ENCODE measurements at regions not wholly inside any gene's neighbourhood (a gene's known extent, or its start where the extent isn't known, plus 50 kb on each side); places are given as distances from the start of the nearest gene placed in this dataset.
"Not testable (repeated sequence)": the region's sequence is repeated elsewhere in the genome, so short reads cannot be mapped to it uniquely, and the experiment has no call there.

DNA sequence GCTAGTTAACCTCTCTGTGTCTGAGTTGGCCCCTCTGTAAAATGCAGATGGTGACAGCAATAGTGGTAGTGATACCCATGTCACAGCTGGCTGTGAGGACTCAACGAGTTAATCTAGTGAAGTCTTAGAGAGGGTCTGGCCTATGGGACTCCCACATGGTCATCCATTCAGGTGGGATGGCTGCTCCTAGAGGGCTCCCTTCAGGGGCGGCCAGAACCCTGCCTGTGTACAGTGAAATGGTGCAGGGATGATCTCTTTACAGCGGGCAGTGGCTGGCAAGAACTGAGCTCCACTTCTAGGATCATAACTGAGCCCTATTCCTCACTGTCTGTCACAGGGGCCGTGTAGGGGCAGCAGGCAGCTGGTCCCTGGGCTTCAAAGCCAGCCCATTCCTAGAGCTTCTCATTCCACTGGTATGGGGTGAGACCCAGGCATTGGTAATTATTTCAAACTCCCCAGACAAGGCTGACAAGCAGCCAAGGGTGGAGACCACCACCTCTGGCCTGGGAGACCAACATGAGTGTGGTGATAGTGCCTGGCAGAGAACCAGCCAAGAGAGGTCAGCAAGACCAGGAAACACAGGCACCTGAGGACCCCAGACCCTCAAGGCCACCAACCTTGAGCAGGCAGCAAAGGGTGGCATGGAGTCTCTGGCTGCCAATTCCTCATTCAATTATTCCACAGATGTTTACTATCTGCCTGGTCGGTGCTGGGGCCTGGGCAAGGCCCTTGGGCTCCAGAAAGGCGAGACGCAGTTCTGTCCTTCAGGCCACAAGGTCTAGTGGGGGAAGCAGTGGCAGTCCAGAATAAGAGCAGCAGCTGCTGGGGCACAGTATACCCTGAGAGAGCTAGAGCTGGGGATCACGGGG, 103.4 kb downstream of the MRPL14 start:
- peaks cover 0 to 3% of the 10 kb centered on the region in 2 donors for H3K4me1 ChIP-seq (ENCODE audit: control insufficient read depth in 1 of 2, insufficient read depth in 2 of 2, low read length in 2 of 2)
- H3K27ac ChIP-seq (ENCODE audit: low read depth, low read length): no peak overlapping the region
- H3K27me3 ChIP-seq (ENCODE audit: control insufficient read depth in 1 of 2, insufficient read depth in 2 of 2, low read length in 2 of 2): peaks cover 0 to 3% of the 10 kb centered on the region in 2 donors
- H3K36me3 ChIP-seq (ENCODE audit: control insufficient read depth in 1 of 2, insufficient read depth in 2 of 2, low read length in 2 of 2): no peaks in the 10 kb centered on the region
- H3K4me3 ChIP-seq (ENCODE audit: low read depth in 1 of 2, low read length in 2 of 2): no peak overlapping the region
- H3K9ac ChIP-seq (ENCODE audit: low read depth in 1 of 2, low read length in 2 of 2): no peak overlapping the region
- H3K9me3 ChIP-seq (ENCODE audit: control insufficient read depth in 1 of 2, low read length in 2 of 2): no peaks in the 10 kb centered on the region

DNA sequence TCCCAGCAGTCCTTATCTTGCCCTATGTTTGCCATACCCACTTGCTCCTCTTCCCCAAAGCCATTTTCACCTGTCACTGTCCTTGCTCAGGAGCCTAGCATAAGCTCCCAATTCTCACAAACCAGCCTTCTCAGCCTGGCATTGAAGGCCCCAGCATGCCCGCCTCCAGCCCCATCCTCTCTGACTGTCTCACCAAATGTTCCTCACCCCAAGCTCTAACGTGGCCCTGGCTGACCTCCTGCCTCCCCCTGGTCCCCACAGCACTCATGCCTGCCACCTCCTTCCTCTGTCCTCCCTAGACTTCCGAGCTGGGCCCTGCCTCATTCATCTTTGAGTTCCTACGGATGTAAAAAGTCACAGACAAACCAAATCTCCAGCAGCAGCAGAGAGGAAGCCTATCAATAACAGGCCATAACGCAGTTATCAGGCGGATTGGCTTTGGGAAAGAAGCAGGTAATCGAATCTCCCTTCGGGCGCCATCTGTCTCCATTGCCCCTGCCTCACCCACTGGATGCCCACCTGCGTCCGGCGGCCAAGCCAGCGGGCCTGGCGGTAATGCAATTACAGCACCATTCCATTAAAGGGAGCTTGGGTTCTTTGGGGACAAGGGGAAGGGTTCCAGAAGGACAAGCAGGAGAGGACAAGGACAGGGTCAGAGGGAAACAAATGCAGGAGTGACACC, 104.4 kb downstream of the MRPL14 start:
- Histone ChIP-seq H3K4me1 (ENCODE audit: control insufficient read depth in 1 of 2, insufficient read depth in 2 of 2, low read length in 2 of 2) (peaks cover 0 to 3% of the 10 kb centered on the region in 2 donors), H3K27me3 (ENCODE audit: control insufficient read depth in 1 of 2, insufficient read depth in 2 of 2, low read length in 2 of 2) (peaks cover 0 to 3% of the 10 kb centered on the region in 2 donors), H3K4me3 (ENCODE audit: low read depth in 1 of 2, low read length in 2 of 2) (no peak overlapping the region), H3K9ac (ENCODE audit: low read depth in 1 of 2, low read length in 2 of 2) (no peak overlapping the region), H3K36me3 (ENCODE audit: control insufficient read depth in 1 of 2, insufficient read depth in 2 of 2, low read length in 2 of 2) (no peaks in the 10 kb centered on the region), H3K27ac (ENCODE audit: low read depth, low read length) (no peak overlapping the region), H3K9me3 (ENCODE audit: control insufficient read depth in 1 of 2, low read length in 2 of 2) (no peaks in the 10 kb centered on the region)

DNA sequence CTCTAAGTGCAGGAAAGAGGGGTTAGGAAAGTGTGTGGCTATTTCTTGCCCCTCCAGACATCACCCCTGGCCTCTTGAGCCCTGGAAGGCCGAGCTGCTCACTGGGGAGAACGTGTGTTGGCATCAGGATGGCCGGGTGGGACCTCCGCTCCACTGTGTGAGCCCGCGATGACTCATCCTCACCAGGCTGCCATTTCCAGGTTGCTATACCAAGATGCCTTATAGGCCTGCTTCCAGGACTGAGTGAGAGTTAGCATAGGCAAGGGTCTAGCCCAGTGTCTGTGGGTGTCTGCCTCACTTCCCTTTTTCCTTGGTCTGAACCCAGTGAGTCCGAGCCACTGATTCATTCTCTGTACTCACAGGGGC, 105.0 kb downstream of the MRPL14 start:
- no peak overlapping the region for H3K4me3 ChIP-seq (ENCODE audit: low read depth in 1 of 2, low read length in 2 of 2)
- no peaks in the 10 kb centered on the region for H3K36me3 ChIP-seq (ENCODE audit: control insufficient read depth in 1 of 2, insufficient read depth in 2 of 2, low read length in 2 of 2)
- H3K9ac ChIP-seq (ENCODE audit: low read depth in 1 of 2, low read length in 2 of 2): no peak overlapping the region
- peaks cover 0 to 3% of the 10 kb centered on the region in 2 donors for H3K27me3 ChIP-seq (ENCODE audit: control insufficient read depth in 1 of 2, insufficient read depth in 2 of 2, low read length in 2 of 2)
- no peaks in the 10 kb centered on the region for H3K9me3 ChIP-seq (ENCODE audit: control insufficient read depth in 1 of 2, low read length in 2 of 2)
- peaks cover 0 to 3% of the 10 kb centered on the region in 2 donors for H3K4me1 ChIP-seq (ENCODE audit: control insufficient read depth in 1 of 2, insufficient read depth in 2 of 2, low read length in 2 of 2)
- H3K27ac ChIP-seq (ENCODE audit: low read depth, low read length): no peak overlapping the region

DNA sequence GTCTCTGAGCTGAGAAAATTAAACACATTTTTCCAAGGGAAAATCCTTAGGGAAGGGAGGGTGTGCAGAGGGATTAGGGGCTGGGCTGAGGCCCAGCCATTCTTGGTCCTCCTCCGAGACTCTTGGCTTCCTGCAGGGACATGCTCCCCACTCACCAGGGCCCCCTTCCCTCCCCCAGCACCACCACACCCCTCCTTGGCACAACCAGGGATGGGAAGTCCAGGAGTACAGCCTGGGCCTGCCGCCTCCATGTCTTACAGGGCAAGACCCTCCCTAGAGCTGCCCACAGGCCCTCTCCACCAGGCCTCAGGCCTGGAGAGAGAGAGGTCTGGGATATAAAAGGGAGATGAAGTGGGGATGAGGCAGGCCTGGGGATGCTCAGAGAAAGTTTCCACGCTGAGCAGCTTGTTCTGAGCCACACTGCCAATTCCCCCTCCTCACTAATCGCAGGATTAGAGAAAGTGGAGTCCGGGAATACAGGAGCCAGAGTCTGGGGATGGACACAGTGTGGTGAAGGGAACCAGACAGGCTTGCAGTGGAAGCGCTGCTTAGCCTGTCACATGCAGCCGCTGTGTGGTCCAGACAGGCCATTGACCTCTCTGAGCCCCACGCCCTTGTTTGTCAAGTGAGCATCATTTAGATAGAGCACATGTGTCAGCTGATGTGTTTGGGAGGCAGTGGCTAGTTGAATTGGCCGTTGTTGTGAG, 105.5 kb downstream of the MRPL14 start:
- no peaks in the 10 kb centered on the region for H3K9me3 ChIP-seq (ENCODE audit: control insufficient read depth in 1 of 2, low read length in 2 of 2)
- H3K4me3 ChIP-seq (ENCODE audit: low read depth in 1 of 2, low read length in 2 of 2): no peak overlapping the region
- H3K27ac ChIP-seq (ENCODE audit: low read depth, low read length): no peak overlapping the region
- H3K4me1 ChIP-seq (ENCODE audit: control insufficient read depth in 1 of 2, insufficient read depth in 2 of 2, low read length in 2 of 2): peaks cover 0 to 3% of the 10 kb centered on the region in 2 donors
- H3K9ac ChIP-seq (ENCODE audit: low read depth in 1 of 2, low read length in 2 of 2): no peak overlapping the region
- H3K27me3 ChIP-seq (ENCODE audit: control insufficient read depth in 1 of 2, insufficient read depth in 2 of 2, low read length in 2 of 2): peaks cover 0 to 3% of the 10 kb centered on the region in 2 donors
- H3K36me3 ChIP-seq (ENCODE audit: control insufficient read depth in 1 of 2, insufficient read depth in 2 of 2, low read length in 2 of 2): no peaks in the 10 kb centered on the region

DNA sequence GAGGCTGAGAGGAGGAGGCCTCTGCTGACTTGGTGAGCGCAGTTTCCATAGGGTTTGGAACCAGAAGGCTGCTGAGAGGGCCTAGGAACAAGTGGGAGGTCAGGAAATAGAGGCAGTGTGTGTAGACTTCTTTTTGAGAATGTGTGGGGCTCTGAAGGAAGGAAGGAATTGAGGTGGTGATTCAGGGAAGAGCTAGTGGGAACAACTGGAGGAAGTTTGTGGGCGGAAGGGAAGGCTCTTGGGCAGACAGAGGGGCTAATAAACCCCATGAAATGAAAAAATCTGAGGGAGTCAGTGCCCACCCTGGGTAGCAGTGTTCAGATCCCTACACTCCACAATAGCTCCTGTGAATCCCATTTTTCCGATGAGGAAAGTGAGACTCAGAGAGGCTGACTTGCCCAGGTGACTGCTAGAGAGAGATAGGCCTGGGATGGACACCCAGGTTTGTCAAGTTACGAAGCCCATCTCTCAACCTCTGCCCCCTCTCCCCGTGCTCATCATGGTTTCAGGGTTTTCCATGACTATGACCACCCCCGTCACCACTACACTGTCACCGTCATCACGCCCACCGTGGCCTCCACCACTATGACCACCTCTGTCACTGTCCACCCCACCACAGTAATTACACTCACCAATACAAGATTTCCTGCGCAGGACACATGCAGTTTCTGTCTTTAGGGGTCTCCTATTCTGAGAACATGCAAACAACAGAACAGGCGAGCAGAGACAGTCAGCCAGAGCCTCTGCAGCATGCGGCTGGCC, 106.4 kb downstream of the MRPL14 start:
- Histone ChIP-seq H3K27ac (ENCODE audit: low read depth, low read length) (no peak overlapping the region), H3K9ac (ENCODE audit: low read depth in 1 of 2, low read length in 2 of 2) (no peak overlapping the region), H3K36me3 (ENCODE audit: control insufficient read depth in 1 of 2, insufficient read depth in 2 of 2, low read length in 2 of 2) (no peaks in the 10 kb centered on the region), H3K4me1 (ENCODE audit: control insufficient read depth in 1 of 2, insufficient read depth in 2 of 2, low read length in 2 of 2) (peaks cover 0 to 3% of the 10 kb centered on the region in 2 donors), H3K9me3 (ENCODE audit: control insufficient read depth in 1 of 2, low read length in 2 of 2) (no peaks in the 10 kb centered on the region), H3K4me3 (ENCODE audit: low read depth in 1 of 2, low read length in 2 of 2) (no peak overlapping the region), H3K27me3 (ENCODE audit: control insufficient read depth in 1 of 2, insufficient read depth in 2 of 2, low read length in 2 of 2) (peaks cover 0 to 3% of the 10 kb centered on the region in 2 donors)

DNA sequence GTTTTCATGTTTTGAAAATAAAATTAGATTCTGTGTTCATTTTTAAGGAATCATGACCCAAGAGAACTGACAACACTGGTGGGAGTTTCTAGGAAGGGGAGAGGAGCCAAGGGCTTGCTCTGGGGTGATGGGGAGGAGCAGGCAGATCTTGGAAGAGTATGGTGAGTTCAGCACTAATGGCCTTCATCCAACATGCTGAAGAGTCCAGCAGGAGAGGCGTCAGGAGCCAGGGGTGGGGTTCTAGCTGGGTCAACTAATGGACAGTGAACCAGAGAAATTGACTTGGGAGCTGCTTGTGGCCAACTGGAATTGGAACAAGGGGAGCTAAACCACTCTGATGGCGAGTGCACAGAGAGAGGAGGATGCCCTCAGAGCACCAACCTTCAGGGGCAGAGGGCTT, 107.1 kb downstream of the MRPL14 start:
- Histone ChIP-seq H3K27me3 (ENCODE audit: control insufficient read depth in 1 of 2, insufficient read depth in 2 of 2, low read length in 2 of 2) (peaks cover 0 to 3% of the 10 kb centered on the region in 2 donors), H3K27ac (ENCODE audit: low read depth, low read length) (no peak overlapping the region), H3K9ac (ENCODE audit: low read depth in 1 of 2, low read length in 2 of 2) (no peak overlapping the region), H3K9me3 (ENCODE audit: control insufficient read depth in 1 of 2, low read length in 2 of 2) (no peaks in the 10 kb centered on the region), H3K4me1 (ENCODE audit: control insufficient read depth in 1 of 2, insufficient read depth in 2 of 2, low read length in 2 of 2) (peaks cover 0 to 3% of the 10 kb centered on the region in 2 donors), H3K36me3 (ENCODE audit: control insufficient read depth in 1 of 2, insufficient read depth in 2 of 2, low read length in 2 of 2) (no peaks in the 10 kb centered on the region), H3K4me3 (ENCODE audit: low read depth in 1 of 2, low read length in 2 of 2) (no peak overlapping the region)

DNA sequence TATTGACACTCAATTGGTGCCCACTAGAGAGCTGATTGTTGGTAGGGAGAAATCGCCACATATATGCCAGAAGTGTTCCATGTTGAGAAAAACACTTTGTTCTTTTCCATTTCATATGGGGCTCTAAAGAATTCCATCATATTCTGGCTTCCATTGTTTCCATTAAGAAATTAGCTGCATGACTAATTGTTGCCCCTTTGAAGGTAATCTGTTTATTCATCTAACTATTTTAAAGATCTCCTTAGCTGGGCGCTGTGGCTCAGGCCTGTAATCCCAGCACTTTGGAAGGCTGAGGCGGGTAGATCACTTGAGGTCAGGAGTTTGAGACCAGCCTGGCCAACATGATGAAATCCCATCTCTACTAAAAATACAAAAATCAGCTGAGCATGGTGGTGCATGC, 109.9 kb downstream of the MRPL14 start:
- H3K9ac ChIP-seq (ENCODE audit: low read depth in 1 of 2, low read length in 2 of 2); H3K27me3 ChIP-seq (ENCODE audit: control insufficient read depth in 1 of 2, insufficient read depth in 2 of 2, low read length in 2 of 2); H3K4me3 ChIP-seq (ENCODE audit: low read depth in 1 of 2, low read length in 2 of 2); H3K4me1 ChIP-seq (ENCODE audit: control insufficient read depth in 1 of 2, insufficient read depth in 2 of 2, low read length in 2 of 2); H3K9me3 ChIP-seq (ENCODE audit: control insufficient read depth in 1 of 2, low read length in 2 of 2); H3K36me3 ChIP-seq (ENCODE audit: control insufficient read depth in 1 of 2, insufficient read depth in 2 of 2, low read length in 2 of 2); H3K27ac ChIP-seq (ENCODE audit: low read depth, low read length): not testable (repeated sequence)

DNA sequence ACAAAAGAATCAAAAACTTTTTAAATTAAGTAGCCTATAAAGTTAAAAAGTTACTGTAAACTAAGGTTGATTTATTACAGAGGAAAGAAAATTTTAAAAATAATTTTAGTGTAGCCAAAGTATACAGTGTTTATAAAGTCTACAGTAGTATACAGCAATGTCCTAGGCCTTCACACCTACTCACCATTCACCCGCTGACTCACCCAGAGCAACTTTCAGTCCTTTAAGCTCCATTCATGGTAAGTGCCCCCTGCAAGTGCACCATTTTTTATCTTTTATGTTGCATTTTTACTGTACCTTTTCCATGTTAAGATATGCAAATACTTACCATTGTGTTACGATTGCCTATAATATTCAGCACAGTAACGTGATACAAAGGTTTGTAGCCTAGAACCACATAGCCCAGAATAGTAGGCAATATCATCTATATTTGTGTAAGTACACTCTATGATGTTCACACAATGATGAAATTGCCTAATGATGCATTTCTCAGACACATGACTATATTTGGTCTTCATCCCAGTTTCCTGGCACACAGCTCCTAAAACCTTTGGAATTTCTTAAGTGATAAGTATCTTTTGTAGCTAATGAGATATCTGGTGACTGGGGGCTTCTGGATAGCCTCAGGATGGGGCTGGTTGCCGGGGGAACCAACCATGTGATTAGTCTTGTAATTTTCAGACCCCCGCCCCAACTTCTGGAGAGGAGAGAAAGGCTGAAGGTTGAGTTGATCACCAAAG, 111.0 kb downstream of the MRPL14 start:
- Histone ChIP-seq H3K4me3 (ENCODE audit: low read depth in 1 of 2, low read length in 2 of 2) (no peak overlapping the region), H3K4me1 (ENCODE audit: control insufficient read depth in 1 of 2, insufficient read depth in 2 of 2, low read length in 2 of 2) (no peaks in the 10 kb centered on the region), H3K27me3 (ENCODE audit: control insufficient read depth in 1 of 2, insufficient read depth in 2 of 2, low read length in 2 of 2) (no peaks in the 10 kb centered on the region), H3K9me3 (ENCODE audit: control insufficient read depth in 1 of 2, low read length in 2 of 2) (no peaks in the 10 kb centered on the region), H3K27ac (ENCODE audit: low read depth, low read length) (no peak overlapping the region), H3K36me3 (ENCODE audit: control insufficient read depth in 1 of 2, insufficient read depth in 2 of 2, low read length in 2 of 2) (no peaks in the 10 kb centered on the region), H3K9ac (ENCODE audit: low read depth in 1 of 2, low read length in 2 of 2) (no peak overlapping the region)

DNA sequence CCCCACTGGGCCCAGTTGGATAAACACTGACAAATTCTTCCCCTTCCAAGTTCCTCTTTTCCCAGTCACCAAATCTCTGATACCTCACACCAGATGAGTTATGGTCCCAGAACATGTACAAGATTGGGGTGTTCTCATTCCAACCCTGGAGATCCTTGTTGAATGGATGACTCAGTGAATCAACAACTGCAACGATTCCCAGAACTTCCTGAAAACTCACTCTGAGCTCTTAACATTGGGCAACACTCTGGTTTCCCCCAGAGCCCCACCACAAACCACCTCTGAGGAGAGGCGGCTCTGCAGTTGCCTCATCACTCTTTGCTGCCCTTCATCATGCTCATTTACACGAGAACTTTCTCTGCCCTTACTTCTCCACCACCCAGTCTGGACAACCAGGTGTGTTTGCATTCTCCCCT, 115.2 kb downstream of the MRPL14 start:
- H3K27ac ChIP-seq (ENCODE audit: low read depth, low read length): no peak overlapping the region
- no peaks in the 10 kb centered on the region for H3K9me3 ChIP-seq (ENCODE audit: control insufficient read depth in 1 of 2, low read length in 2 of 2)
- H3K4me1 ChIP-seq (ENCODE audit: control insufficient read depth in 1 of 2, insufficient read depth in 2 of 2, low read length in 2 of 2): no peaks in the 10 kb centered on the region
- no peak overlapping the region for H3K4me3 ChIP-seq (ENCODE audit: low read depth in 1 of 2, low read length in 2 of 2)
- no peaks in the 10 kb centered on the region for H3K27me3 ChIP-seq (ENCODE audit: control insufficient read depth in 1 of 2, insufficient read depth in 2 of 2, low read length in 2 of 2)
- H3K36me3 ChIP-seq (ENCODE audit: control insufficient read depth in 1 of 2, insufficient read depth in 2 of 2, low read length in 2 of 2): no peaks in the 10 kb centered on the region
- no peak overlapping the region for H3K9ac ChIP-seq (ENCODE audit: low read depth in 1 of 2, low read length in 2 of 2)

All from duodenal mucosa (tissue), 2 donors.